ENCODE measurements at regions not wholly inside any gene's neighbourhood (a gene's known extent, or its start where the extent isn't known, plus 50 kb on each side); places are given as distances from the start of the nearest gene placed in this dataset.

DNA sequence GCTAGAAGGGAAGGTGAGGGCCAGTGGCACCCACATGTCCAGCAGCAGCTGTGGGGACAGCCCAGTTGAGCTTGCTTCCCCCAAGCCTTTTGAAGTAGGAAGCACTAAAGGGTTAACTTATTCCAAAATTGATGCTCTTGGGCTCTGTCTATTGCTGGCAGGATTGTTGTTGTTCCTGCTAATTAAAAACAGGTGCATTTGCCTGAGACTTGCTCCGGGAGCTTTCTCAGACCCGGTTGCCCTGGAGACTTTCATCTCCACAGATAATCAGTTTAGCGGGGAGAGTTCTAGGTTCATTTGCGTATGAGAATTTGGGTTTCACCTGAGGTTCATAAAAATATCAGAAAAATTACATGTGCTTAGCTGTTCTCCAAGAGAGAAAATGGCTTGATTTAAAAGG, 277.3 kb downstream of the LRATD1 start:
- TF ChIP-seq, protein P1, sequence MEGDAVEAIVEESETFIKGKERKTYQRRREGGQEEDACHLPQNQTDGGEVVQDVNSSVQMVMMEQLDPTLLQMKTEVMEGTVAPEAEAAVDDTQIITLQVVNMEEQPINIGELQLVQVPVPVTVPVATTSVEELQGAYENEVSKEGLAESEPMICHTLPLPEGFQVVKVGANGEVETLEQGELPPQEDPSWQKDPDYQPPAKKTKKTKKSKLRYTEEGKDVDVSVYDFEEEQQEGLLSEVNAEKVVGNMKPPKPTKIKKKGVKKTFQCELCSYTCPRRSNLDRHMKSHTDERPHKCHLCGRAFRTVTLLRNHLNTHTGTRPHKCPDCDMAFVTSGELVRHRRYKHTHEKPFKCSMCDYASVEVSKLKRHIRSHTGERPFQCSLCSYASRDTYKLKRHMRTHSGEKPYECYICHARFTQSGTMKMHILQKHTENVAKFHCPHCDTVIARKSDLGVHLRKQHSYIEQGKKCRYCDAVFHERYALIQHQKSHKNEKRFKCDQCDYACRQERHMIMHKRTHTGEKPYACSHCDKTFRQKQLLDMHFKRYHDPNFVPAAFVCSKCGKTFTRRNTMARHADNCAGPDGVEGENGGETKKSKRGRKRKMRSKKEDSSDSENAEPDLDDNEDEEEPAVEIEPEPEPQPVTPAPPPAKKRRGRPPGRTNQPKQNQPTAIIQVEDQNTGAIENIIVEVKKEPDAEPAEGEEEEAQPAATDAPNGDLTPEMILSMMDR (IDR thresholded peaks at IDR 0.05), result no peak
- no peak for TF ChIP-seq POLR2A (IDR thresholded peaks at IDR 0.05)
